ENCODE measurements at regions not wholly inside any gene's neighbourhood (a gene's known extent, or its start where the extent isn't known, plus 50 kb on each side); places are given as distances from the start of the nearest gene placed in this dataset.
"Not testable (repeated sequence)": the region's sequence is repeated elsewhere in the genome, so short reads cannot be mapped to it uniquely, and the experiment has no call there.

DNA sequence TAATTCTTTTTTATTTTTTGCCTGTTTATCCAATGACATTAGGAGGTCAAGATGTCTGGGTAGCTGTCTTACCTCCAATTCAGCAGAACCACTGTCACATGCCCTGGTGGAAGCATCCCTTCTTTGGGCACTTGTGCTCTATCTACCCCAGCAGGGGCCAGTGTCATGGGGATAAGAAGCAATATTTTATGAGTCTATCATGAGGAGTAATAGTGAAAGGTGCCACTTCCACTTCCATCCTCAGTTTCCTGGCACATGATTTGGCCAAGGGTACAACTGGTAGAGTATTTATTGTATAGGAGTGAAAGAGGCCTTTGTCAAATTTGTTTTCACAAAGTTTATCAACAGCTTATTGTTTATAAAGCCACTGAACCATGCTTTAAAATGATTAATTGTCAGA lies 112.5 kb downstream of the CCDC71L start:
- H3K27ac ChIP-seq (ENCODE audit: low read depth in 2 of 2, low read length in 2 of 2): no peak overlapping the region
- H3K9me3 ChIP-seq (ENCODE audit: control insufficient read depth in 2 of 2, low read length in 2 of 2): no peaks in the 10 kb centered on the region
- no peaks in the 10 kb centered on the region for H3K36me3 ChIP-seq (ENCODE audit: control insufficient read depth in 2 of 2, insufficient read depth in 2 of 2, low read length in 2 of 2)
- H3K27me3 ChIP-seq (ENCODE audit: control insufficient read depth in 2 of 2, insufficient read depth in 2 of 2, low read length in 2 of 2): no peaks in the 10 kb centered on the region
- H3K4me3 ChIP-seq (ENCODE audit: low read length in 2 of 2): no peak overlapping the region
- no peaks in the 10 kb centered on the region for H3K4me1 ChIP-seq (ENCODE audit: control insufficient read depth in 2 of 2, insufficient read depth in 2 of 2, low read length in 2 of 2)
- no peak overlapping the region for H3K9ac ChIP-seq (ENCODE audit: low read depth in 1 of 2, low read length in 2 of 2)

DNA sequence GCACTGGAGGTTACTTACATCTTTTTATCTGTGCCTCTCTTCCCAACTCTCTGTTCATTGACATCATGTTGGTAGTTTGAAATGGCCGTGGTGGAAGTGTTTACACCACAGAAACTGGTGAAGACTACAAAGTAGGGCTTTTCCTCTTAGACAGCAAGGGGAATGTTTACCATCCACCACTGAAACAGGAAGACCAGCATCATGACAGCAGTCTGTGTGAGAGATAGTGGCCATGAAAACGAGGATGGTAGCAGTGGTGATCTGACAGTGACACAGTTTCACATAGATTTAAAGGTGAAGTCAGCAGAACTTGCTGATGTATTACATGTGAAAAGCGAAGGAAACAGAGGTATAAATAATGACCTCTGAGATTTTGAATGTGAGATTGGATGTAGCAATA lies 115.7 kb downstream of the CCDC71L start:
- Histone ChIP-seq H3K4me3 (ENCODE audit: low read length in 2 of 2) (no peak overlapping the region), H3K27me3 (ENCODE audit: control insufficient read depth in 2 of 2, insufficient read depth in 2 of 2, low read length in 2 of 2) (no peaks in the 10 kb centered on the region), H3K27ac (ENCODE audit: low read depth in 2 of 2, low read length in 2 of 2) (no peak overlapping the region), H3K4me1 (ENCODE audit: control insufficient read depth in 2 of 2, insufficient read depth in 2 of 2, low read length in 2 of 2) (no peaks in the 10 kb centered on the region), H3K9ac (ENCODE audit: low read depth in 1 of 2, low read length in 2 of 2) (no peak overlapping the region), H3K36me3 (ENCODE audit: control insufficient read depth in 2 of 2, insufficient read depth in 2 of 2, low read length in 2 of 2) (no peaks in the 10 kb centered on the region), H3K9me3 (ENCODE audit: control insufficient read depth in 2 of 2, low read length in 2 of 2) (no peaks in the 10 kb centered on the region)

DNA sequence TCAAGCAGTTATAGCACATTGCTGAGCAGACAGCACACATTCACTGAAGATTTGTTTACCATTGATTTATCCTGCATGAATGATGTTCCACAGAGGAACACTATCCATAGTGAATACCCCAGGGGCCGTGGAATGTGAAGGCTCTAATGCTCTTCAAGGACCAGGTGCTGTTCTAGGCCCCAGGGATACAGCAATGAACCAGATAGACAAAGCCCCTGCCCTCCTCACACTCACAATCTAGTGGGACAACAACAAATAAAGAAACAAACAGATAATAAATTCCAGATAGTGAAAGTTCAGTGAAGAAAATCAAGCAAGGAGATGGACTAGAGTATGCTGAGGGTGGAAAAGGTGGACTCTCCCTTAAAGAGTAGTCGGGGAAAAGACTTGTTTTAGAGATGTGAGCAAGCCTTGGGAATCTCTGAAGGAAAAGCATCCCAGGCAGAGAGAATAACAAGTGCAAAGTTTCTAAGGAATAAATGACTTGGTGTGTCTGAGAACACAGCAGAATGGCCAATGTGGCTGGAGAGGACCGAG lies 117.7 kb downstream of the CCDC71L start:
- Histone ChIP-seq H3K4me3 (ENCODE audit: low read length in 2 of 2) (no peak overlapping the region), H3K9me3 (ENCODE audit: control insufficient read depth in 2 of 2, low read length in 2 of 2) (no peaks in the 10 kb centered on the region), H3K27ac (ENCODE audit: low read depth in 2 of 2, low read length in 2 of 2) (peak overlapping the region in 1 of 2 donors; percentile 15), H3K4me1 (ENCODE audit: control insufficient read depth in 2 of 2, insufficient read depth in 2 of 2, low read length in 2 of 2) (no peaks in the 10 kb centered on the region), H3K27me3 (ENCODE audit: control insufficient read depth in 2 of 2, insufficient read depth in 2 of 2, low read length in 2 of 2) (no peaks in the 10 kb centered on the region), H3K9ac (ENCODE audit: low read depth in 1 of 2, low read length in 2 of 2) (no peak overlapping the region), H3K36me3 (ENCODE audit: control insufficient read depth in 2 of 2, insufficient read depth in 2 of 2, low read length in 2 of 2) (no peaks in the 10 kb centered on the region)

DNA sequence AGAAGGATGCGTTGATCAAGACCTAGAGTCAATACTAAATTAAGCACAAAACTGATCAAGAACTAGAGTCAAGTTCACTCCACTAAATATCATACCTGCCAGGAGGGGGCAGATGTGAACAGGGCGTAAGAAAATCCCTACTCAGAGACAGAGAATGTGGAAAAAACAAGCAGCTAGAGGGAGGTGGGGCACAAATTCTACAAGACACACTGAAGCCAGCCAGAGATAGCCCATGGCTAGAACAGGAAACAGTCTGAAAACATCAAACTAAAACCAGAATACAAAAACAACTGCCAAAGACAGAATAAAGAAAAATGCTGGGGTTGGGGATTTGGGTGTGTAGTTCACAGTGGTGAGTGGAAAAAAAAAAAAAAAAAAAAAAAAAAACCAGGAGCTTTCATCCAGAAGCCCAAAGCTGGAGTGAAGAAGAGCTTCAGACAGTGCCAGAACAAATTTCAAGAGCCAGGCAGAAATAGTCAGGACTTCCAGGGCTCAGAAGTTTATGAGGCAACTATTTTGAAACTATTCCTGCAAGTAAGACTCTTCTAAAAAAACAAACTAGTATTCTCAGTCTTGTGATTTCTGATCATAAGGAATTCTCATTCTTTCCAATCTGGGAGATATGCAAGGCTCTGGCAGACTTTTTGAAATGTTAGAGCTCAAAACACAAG lies 118.3 kb downstream of the CCDC71L start:
- Histone ChIP-seq H3K4me1 (ENCODE audit: control insufficient read depth in 2 of 2, insufficient read depth in 2 of 2, low read length in 2 of 2) (no peaks in the 10 kb centered on the region), H3K27ac (ENCODE audit: low read depth in 2 of 2, low read length in 2 of 2) (peak overlapping the region; percentile 32 to 56), H3K36me3 (ENCODE audit: control insufficient read depth in 2 of 2, insufficient read depth in 2 of 2, low read length in 2 of 2) (no peaks in the 10 kb centered on the region), H3K9me3 (ENCODE audit: control insufficient read depth in 2 of 2, low read length in 2 of 2) (no peaks in the 10 kb centered on the region), H3K4me3 (ENCODE audit: low read length in 2 of 2) (no peak overlapping the region), H3K9ac (ENCODE audit: low read depth in 1 of 2, low read length in 2 of 2) (no peak overlapping the region), H3K27me3 (ENCODE audit: control insufficient read depth in 2 of 2, insufficient read depth in 2 of 2, low read length in 2 of 2) (no peaks in the 10 kb centered on the region)

- Histone ChIP-seq H3K4me3 (ENCODE audit: low read length in 2 of 2) (no peak overlapping the region), H3K36me3 (ENCODE audit: control insufficient read depth in 2 of 2, insufficient read depth in 2 of 2, low read length in 2 of 2) (no peaks in the 10 kb centered on the region), H3K27ac (ENCODE audit: low read depth in 2 of 2, low read length in 2 of 2) (no peak overlapping the region), H3K27me3 (ENCODE audit: control insufficient read depth in 2 of 2, insufficient read depth in 2 of 2, low read length in 2 of 2) (no peaks in the 10 kb centered on the region), H3K4me1 (ENCODE audit: control insufficient read depth in 2 of 2, insufficient read depth in 2 of 2, low read length in 2 of 2) (no peaks in the 10 kb centered on the region), H3K9ac (ENCODE audit: low read depth in 1 of 2, low read length in 2 of 2) (no peak overlapping the region), H3K9me3 (ENCODE audit: control insufficient read depth in 2 of 2, low read length in 2 of 2) (no peaks in the 10 kb centered on the region)
Measured at GRCh38 chr7:106538638-106539037, 122.3 kb downstream of the CCDC71L start.

DNA sequence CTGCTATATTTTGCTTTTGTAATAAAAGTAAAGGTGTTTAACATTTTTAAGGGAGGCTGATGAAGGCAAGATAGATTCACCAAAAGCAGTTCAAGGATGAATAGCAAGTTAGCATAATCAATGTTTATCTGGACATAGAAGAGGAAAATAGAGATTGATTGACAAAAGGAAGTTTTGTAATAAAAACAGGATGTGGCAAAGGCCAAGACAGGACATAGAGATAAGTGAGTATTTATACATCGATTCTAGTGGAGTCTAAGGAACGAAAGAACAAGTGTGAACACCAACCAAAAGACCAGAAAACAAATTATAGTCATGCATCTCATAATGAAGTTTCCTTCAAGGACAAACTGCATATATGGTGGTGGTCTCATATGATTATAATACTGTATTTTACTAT lies 123.8 kb downstream of the CCDC71L start:
- Histone ChIP-seq H3K36me3 (ENCODE audit: control insufficient read depth in 2 of 2, insufficient read depth in 2 of 2, low read length in 2 of 2) (no peaks in the 10 kb centered on the region), H3K4me3 (ENCODE audit: low read length in 2 of 2) (no peak overlapping the region), H3K9ac (ENCODE audit: low read depth in 1 of 2, low read length in 2 of 2) (no peak overlapping the region), H3K4me1 (ENCODE audit: control insufficient read depth in 2 of 2, insufficient read depth in 2 of 2, low read length in 2 of 2) (no peaks in the 10 kb centered on the region), H3K27me3 (ENCODE audit: control insufficient read depth in 2 of 2, insufficient read depth in 2 of 2, low read length in 2 of 2) (no peaks in the 10 kb centered on the region), H3K9me3 (ENCODE audit: control insufficient read depth in 2 of 2, low read length in 2 of 2) (no peaks in the 10 kb centered on the region), H3K27ac (ENCODE audit: low read depth in 2 of 2, low read length in 2 of 2) (no peak overlapping the region)

- no peaks in the 10 kb centered on the region for H3K36me3 ChIP-seq (ENCODE audit: control insufficient read depth in 2 of 2, insufficient read depth in 2 of 2, low read length in 2 of 2)
- H3K9me3 ChIP-seq (ENCODE audit: control insufficient read depth in 2 of 2, low read length in 2 of 2): no peaks in the 10 kb centered on the region
- no peak overlapping the region for H3K27ac ChIP-seq (ENCODE audit: low read depth in 2 of 2, low read length in 2 of 2)
- no peaks in the 10 kb centered on the region for H3K4me1 ChIP-seq (ENCODE audit: control insufficient read depth in 2 of 2, insufficient read depth in 2 of 2, low read length in 2 of 2)
- H3K9ac ChIP-seq (ENCODE audit: low read depth in 1 of 2, low read length in 2 of 2): no peak overlapping the region
- no peak overlapping the region for H3K4me3 ChIP-seq (ENCODE audit: low read length in 2 of 2)
- no peaks in the 10 kb centered on the region for H3K27me3 ChIP-seq (ENCODE audit: control insufficient read depth in 2 of 2, insufficient read depth in 2 of 2, low read length in 2 of 2)
Measured at GRCh38 chr7:106536079-106536478, 124.9 kb downstream of the CCDC71L start.

- no peak overlapping the region for H3K9ac ChIP-seq (ENCODE audit: low read depth in 1 of 2, low read length in 2 of 2)
- no peaks in the 10 kb centered on the region for H3K9me3 ChIP-seq (ENCODE audit: control insufficient read depth in 2 of 2, low read length in 2 of 2)
- H3K27ac ChIP-seq (ENCODE audit: low read depth in 2 of 2, low read length in 2 of 2): no peak overlapping the region
- H3K4me3 ChIP-seq (ENCODE audit: low read length in 2 of 2): no peak overlapping the region
- no peaks in the 10 kb centered on the region for H3K36me3 ChIP-seq (ENCODE audit: control insufficient read depth in 2 of 2, insufficient read depth in 2 of 2, low read length in 2 of 2)
- no peaks in the 10 kb centered on the region for H3K4me1 ChIP-seq (ENCODE audit: control insufficient read depth in 2 of 2, insufficient read depth in 2 of 2, low read length in 2 of 2)
- H3K27me3 ChIP-seq (ENCODE audit: control insufficient read depth in 2 of 2, insufficient read depth in 2 of 2, low read length in 2 of 2): no peaks in the 10 kb centered on the region
Measured at GRCh38 chr7:106535234-106535932, 125.6 kb downstream of the CCDC71L start.

DNA sequence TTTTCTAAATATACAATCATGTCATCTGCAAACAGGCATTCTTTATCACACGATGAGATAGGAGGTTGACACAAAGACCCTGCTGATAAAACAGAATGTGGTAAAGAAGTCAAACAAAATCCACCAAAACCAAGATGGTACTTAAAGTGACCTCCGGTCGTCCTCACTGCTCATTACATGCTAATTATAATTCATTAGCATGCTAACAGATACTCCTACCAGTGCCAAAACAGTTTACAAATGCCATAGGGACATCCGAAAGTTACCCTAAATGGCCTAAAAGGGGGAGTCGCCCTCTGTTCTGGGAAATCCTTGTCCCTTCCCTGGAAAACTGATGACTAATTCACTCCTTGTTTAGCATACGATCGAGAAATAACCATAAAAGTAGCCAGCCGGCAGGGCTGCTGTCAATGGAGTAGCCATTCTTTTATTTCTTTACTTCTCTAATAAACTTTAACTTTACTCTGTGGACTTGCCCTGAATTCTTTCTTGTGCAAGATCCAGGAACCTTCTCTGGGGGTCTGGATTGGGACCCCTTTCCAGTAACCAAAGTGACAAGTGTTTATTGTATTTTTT lies 126.6 kb downstream of the CCDC71L start:
- Histone ChIP-seq H3K27me3 (ENCODE audit: control insufficient read depth in 2 of 2, insufficient read depth in 2 of 2, low read length in 2 of 2) (no peaks in the 10 kb centered on the region), H3K9me3 (ENCODE audit: control insufficient read depth in 2 of 2, low read length in 2 of 2) (no peaks in the 10 kb centered on the region), H3K27ac (ENCODE audit: low read depth in 2 of 2, low read length in 2 of 2) (no peak overlapping the region), H3K9ac (ENCODE audit: low read depth in 1 of 2, low read length in 2 of 2) (no peak overlapping the region), H3K36me3 (ENCODE audit: control insufficient read depth in 2 of 2, insufficient read depth in 2 of 2, low read length in 2 of 2) (no peaks in the 10 kb centered on the region), H3K4me1 (ENCODE audit: control insufficient read depth in 2 of 2, insufficient read depth in 2 of 2, low read length in 2 of 2) (no peaks in the 10 kb centered on the region), H3K4me3 (ENCODE audit: low read length in 2 of 2) (no peak overlapping the region)

GRCh38 chr7:106530183-106530582 lies 130.8 kb downstream of the CCDC71L start:
- H3K27me3 ChIP-seq (ENCODE audit: control insufficient read depth in 2 of 2, insufficient read depth in 2 of 2, low read length in 2 of 2); H3K9me3 ChIP-seq (ENCODE audit: control insufficient read depth in 2 of 2, low read length in 2 of 2); H3K4me3 ChIP-seq (ENCODE audit: low read length in 2 of 2); H3K4me1 ChIP-seq (ENCODE audit: control insufficient read depth in 2 of 2, insufficient read depth in 2 of 2, low read length in 2 of 2); H3K27ac ChIP-seq (ENCODE audit: low read depth in 2 of 2, low read length in 2 of 2); H3K36me3 ChIP-seq (ENCODE audit: control insufficient read depth in 2 of 2, insufficient read depth in 2 of 2, low read length in 2 of 2); H3K9ac ChIP-seq (ENCODE audit: low read depth in 1 of 2, low read length in 2 of 2): not testable (repeated sequence)

All from mucosa of rectum (tissue), 2 donors.